Superior temporal gyrus (tissue), 1 donor: ENCODE measurements at regions not wholly inside any gene's neighbourhood (a gene's known extent, or its start where the extent isn't known, plus 50 kb on each side); places are given as distances from the start of the nearest gene placed in this dataset.
"Not testable (repeated sequence)": the region's sequence is repeated elsewhere in the genome, so short reads cannot be mapped to it uniquely, and the experiment has no call there.

Source experiments
- DNase-seq: peaks from one replicate; pipeline ENCODE4 v3.0.0-alpha.2; 2016; ENCODE audit errors: extremely low spot score

DNA sequence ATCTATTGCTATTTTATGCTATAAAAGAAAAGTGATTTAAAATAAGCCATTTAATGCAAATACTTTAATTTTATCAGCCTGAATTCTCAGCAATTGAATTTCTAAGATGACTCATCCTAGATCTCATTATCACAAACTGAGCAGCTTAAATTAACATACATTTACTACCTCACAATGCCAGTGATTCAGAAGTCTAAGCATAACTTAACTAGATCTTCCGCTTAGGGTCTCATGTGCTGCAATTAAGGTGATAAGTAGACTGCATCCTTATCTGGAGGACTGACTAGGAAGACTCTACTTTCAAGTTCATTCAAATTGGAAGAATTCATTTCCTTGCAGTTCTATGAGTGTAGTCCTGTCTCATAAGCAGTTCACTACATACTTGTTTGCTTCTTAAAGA is 286.6 kb downstream of the COL11A1 start:
- DNase-seq, result no peak

DNA sequence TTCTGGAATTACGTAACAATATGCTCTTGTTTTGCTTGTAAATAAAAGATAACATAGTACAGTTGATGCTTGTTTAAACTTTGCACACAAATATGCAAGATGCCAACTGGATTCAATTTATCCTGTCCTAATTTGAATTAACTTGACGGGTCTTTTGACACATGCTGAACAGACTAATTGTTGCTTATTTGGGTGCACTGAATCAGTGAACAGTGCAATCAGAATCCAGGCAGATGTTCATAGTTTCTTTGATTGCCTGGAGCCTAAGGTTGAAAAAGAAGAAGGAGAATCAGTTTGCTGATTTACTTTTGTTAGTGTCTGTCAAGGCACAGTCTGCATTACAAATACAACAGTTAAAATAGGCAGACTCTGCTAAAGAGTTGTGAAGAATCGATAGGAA is 307.9 kb downstream of the COL11A1 start:
- no peak for DNase-seq

DNA sequence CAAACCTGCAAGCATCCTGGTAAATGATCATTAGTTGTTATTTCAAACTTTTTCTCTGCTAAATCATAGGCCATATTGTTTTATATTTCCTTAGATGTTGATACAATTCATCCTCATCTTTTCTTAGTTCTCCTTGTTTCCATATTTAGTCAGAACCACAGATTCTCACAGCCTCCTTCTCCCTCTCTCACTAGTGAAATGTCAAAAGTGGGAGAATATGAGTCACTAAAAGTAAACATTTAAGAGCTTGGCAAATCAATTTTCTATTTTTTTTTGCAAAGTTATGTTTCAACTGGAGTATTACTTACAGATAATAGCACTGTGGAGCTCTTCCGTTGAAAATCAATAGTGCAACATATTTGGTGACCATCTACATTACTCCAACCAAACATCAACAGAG is 308.8 kb downstream of the COL11A1 start:
- DNase-seq, result no peak

DNA sequence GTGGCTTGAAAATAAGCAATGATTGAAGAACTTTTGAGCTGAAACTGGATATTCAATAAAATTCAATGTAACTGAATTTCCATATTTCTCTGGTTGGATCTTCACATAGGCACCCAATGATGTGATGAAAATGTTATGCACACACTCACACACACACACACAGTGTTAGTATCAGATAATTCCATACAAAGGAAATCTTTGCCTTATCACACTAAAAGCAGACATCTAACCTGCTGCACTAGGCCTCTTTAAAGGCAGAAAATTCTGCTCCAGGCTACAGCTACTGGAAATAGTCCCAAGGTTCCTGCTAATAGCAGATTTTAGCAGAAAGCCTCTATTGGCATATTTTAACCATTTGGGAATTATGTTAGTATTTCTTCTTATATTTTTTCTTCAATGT is 309.6 kb downstream of the COL11A1 start:
- no peak for DNase-seq

DNA sequence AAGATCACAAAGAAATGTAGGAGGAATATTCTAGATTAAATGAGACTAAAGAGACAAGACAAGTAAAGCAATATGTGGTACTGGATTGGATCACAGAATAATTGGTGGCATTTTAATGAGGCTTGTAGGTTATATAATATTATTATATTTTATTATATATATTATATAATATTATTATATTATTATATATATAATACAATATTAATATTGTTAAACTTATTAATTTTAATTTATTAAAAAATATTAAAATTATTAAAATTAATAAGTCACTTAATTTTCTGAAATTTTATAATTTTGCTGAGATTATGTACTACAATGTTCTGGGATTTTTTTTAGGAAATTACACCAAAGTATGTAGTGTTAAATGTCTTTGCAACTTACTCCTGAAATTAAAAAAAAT is 311.9 kb downstream of the COL11A1 start:
- no peak for DNase-seq

DNA sequence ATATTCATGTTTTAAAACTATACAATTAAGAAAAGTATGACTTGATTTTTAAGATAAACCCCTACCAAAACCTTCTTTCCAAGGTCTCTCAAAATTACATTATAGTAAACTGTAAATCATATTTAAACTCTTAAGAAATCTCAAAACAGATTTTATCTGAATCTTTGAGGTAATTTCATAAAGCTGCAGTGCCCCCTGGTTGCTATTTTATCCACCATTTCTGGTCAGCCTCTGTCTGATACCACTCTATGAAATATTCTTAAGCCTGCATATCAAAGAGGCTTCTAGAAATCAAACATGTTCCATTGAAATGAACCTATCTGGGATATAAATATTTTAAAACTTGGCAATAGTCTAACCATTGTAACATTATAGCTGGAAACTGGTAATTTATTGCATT is 317.3 kb downstream of the COL11A1 start:
- peak; percentile 40 for DNase-seq

DNA sequence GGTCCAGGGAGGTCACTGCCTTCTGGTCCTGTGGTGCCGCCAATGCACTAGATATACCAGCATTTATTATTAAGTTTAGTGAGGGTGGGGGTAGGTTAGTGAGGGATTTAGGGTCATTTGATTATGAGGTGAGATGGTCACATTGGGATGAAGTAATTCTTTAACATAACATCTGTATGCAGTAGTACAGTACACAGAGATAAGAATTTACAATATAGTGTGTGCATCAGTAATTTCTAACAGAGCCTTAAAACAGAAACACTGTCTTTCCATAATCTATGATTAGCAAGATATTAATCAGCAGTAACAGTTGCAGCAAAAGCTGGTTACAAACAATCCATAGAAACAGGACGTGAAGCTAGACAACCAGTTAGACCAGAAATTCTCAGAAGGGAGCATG is 318.4 kb downstream of the COL11A1 start:
- DNase-seq, result not testable (repeated sequence)

DNA sequence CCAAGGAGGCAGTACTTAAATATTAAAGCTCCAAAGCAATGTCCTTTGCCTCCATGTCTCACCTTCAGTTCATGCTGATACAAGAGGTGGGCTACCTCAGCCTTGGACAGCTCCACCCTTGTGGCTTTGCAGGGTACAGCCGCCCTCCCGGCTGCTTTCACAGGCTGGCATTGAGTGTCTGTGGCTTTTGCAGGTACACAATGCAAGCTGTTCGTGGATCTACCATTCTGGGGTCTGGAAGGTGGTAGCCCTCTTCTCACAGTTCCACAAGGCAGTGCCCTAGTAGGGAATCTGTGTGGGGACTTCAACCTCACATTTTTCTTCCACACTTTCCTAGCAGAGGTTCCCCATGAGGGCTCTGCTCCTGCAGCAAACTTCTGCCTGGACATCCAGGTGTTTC is 324.8 kb downstream of the COL11A1 start:
- no peak for DNase-seq

DNA sequence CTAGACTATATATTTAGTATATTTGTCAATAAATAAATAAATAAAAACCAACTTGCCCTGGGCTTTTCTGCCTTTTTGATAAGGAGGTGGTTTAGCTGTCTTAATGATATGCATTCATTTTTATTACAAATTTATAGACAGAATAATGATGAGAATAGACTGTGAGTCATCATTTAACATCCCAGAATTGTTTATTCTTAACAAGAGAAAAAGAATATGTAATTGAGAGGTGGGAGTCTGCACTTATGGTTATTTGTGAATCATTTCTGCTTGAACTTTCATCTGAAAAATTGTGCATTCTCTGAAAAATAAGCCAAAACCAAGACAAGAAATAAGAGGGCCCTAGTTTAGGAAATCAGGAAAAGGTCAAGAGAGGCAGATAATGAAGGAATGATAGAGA is 326.2 kb downstream of the COL11A1 start:
- no peak for DNase-seq

DNA sequence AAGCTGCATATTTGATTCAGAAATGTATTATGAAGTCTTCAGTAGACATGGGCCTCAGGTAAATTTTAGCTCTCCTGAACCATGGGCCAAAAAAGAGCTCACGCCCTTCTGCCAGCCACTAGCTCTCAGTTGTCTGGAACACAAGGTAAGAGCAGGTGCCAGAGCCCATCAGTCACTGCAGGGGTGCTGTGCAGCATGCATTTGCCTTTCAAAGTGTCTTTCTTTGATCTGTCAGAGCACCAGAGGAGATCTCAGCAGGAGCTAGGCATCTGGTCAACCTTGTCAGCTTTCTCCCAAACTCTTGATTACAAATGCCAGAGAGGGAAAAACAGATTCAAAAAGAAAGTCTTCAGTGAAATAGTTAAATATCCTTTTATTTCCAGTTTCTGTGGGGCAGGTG is 332.3 kb downstream of the COL11A1 start:
- peak; percentile 5 for DNase-seq

DNA sequence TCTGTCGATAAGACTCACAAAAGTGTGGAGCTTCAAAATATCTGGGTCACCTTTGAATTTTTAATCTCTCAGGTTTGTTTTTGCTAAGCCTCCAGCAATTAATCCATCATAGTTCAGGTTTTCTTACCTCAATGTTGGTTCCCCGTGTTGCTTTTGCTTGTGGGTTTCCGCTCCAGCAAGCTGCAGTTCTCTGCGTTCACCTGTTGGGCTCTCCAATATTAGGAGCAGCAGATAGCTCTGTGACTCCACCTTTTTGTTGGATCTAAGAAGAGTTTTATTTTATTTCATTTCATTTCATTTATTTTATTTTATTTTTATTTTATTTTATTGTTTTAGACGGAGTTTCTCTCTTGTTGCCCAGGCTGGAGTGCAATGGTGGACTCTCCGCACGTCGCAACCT is 335.5 kb downstream of the COL11A1 start:
- no peak for DNase-seq

DNA sequence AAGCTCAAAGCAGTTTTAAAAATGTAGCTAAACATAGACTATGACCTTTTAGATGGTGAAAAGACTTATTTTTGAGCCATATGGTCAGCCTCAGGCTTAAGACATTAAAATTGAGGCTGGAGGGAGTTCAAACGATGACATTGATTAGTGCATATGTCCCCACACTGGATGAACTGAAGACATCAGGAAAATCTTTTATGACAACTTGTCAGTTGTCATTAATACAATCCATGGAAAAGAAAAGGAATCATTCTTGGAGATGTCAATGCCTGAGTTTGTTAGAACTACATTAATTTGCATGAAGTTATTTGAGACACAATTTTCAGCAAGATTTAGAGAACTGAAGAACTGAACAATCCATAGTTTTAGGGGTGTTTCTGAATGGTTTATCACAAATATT is 349.9 kb downstream of the COL11A1 start:
- DNase-seq, result no peak

DNA sequence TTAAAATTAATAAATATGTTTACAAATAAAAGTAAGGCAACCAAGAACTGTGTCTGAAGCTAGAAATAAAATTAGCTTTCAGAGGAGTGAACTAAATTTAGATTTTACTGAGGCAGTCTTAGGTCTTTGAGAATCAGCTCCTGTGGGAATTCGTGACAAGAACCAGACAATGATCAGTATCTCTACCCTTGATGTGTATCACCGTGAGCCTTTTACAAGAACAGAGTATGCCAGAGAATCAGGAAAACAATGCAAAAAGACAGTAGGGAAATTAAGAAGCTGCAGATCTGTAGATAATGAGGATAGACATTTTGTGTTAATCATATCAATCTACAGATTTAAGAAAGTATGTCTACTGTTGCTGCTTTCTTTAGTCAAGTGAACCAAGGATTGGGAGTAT is 351.0 kb downstream of the COL11A1 start:
- no peak for DNase-seq

DNA sequence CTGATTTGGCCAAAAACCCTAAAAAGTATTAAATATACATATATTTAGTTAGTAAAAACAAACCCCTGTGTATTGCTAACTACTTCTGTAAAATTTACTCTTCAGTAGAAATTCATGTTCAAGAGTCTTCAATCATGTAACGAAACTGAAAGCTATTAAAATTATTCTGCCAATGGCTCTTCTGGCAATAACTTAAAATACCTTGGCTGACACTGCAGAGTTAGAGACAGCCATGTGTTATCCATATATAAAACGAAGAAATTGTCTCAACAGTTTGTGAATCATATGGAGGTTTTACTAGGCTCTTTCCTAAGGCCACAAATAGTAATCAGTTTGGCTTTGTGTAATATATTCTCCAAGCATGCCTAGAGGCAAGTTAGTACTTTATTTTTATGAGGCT is 357.2 kb downstream of the COL11A1 start:
- DNase-seq, result no peak

DNA sequence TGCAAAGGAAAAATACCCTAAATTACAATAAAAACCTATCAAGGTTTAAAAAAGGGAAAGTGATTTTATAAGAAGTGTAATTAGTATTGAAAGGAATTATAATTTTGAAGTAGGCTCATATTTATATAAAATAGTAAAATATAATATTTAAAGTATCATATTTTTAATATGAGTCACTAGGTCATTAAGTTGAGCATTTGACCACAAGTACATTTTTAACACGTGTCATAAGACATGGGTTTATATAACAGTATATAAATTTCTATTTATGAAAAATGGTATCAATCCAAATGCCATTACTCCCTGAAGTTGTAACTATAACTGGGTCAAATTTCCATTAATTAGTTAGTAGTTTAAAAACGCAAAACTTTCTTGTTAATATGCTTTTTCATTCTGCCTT is 365.9 kb downstream of the COL11A1 start:
- no peak for DNase-seq

DNA sequence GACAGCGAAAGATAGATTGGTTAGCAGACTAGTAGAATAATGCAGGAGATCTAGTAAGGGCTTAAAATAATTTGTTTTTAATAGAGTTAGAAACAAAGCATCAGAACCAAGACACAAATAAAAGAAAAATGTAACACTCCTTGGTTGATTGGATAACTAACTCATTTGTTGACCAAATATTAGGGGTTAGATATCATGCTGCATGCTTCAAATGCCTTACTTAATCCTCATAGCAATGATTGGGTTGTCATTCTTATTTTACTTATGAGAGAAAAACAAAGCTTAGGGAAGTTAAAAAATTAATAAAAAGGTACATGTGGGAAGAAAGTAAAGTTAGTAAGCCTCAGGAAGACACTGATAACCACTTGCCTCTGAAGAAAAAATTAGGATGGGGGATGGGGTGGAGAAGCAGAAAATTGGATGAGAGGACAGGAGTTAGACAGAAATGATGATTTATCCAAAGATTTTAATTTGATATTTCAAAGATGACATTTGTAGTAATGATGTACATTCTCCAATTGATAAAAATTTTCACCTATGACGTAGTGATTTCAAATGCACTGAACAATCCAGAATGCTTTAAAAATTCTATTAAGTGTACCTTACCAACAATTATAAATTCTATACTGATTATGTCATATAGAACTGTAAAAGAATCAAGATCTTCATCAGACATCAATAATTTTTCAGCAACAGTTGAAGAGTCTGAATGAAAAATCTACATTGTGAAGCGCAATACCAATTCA is 374.7 kb downstream of the COL11A1 start:
- no peak for DNase-seq

DNA sequence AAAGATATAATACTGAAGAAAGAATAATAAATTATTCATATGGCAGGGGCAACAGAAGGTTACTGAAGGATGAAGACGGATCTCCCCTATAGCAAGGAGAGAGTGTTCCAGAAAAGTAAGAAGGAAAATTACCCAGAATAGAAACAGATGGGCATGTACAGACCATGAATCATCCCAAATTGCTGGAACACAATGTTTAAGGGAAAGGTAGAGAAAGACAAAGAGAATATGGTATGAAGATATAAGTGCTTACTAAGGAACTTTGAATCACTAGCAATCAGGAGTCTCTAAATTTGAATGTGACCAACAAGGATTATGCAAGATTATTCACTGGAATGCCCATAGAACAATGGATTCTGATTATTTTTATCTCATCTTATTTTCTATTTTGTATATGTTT is 375.4 kb downstream of the COL11A1 start:
- no peak for DNase-seq

DNA sequence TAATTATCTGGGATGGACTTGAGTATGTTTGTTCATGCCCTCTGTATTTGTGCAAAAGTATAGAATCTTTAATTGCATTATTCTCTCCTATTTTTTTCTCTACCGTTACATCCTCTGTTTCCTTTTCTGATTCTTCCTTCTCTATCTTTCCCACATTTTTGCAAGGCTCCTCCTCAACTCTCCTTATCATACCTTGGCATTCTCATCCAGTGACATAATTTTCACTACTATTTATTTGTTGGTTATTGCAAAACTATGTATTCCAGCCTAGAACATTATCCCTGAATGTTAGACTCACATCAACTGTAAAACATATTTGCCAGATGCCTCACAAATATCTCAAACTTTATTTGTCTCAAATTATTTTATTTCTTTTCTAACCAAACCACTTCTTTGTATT is 381.9 kb downstream of the COL11A1 start:
- DNase-seq, result no peak

DNA sequence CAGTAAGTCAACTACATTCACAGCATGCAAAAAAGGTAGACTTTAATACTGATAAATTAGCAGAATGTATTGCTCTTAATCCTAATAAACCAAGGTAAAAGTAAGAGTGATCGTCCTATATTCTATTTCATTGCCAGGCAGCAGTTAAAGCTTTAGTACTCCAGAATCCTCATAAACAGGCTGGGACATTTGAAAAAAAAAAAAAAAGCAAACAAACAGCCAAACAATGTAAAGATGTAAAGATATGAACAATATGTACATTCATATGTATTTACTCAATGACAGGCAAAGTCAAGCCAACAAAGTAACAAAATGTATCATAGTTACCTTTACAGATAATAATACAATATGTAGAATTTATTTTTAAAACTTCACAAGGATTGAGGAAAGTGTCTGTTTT is 383.6 kb downstream of the COL11A1 start:
- DNase-seq, result no peak

DNA sequence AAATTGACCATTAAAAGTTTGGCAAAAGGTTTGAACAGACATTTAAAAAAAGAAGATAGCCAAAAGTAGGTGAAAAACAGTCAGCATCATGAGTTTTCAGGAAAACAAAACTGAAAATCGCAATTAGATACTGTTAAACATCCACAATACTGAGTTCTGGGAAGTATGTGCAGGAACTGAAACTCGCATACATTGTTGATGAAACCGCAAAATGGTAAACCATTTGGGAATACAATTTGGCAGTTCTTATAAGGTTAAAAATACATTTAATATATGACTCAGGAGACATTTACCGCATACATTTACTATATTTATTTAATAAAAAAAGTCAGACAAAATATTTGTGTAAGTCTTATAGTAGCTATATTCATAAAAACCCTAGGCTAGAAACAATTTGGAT is 393.2 kb downstream of the COL11A1 start:
- no peak for DNase-seq

DNA sequence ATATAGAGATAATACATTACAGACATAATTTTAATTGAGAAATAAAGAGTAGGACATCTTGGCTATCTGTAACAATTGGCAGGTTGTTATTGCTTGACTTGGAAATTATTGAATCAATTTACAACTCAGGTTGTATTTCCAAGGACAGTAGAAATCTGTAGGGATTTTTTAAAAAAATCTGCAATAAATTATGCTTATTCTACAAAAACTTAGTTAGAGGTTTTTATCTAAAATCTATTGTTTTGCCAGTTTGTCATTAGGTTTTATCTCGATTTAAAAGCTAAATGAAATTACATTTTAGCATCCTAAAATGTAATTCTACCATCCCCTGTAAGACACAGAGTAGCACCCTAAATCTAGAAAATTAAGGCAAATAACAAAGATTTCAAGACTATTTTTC is 408.8 kb downstream of the COL11A1 start:
- no peak for DNase-seq

DNA sequence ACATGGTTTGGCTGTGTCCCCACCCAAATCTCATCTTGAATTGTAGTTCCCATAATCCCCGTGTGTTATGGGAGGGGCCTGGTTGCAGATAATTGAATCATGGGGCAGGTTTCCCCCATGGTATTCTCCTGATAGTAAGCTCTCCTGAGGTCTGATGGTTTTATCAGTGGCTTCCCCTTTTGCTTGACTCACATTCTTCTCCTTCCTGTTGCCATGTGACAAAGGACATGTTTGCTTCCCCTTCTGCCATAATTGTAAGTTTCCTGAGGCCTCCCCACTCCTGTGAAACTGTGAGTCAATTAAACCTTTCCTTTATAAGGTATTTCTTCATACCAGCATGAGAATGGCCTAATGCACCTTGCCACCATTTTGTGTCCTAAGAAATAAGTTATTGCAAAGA is 415.0 kb downstream of the COL11A1 start:
- no peak for DNase-seq

DNA sequence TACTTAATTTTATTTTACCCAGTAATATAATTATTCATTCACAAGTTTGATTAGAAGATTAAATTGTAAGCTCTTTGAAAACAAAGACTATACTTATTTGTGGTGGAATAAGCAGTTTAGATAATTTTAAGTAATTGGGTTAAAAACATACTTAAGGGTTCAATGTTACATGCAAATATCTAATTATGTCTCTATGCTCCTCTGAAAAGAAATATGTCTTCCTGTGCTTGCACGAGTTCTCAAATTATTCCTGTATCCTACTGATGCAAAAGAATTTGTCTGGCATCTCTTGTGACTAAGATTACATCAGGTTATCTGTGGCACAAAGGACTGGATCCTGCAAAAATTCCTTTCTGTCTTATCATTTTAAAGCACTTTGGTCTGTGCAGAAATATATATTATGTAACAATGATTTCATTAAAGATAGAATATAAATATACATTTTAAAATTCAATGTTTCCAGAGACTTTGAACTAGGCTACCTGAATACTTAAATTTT is 416.7 kb downstream of the COL11A1 start:
- DNase-seq, result no peak

DNA sequence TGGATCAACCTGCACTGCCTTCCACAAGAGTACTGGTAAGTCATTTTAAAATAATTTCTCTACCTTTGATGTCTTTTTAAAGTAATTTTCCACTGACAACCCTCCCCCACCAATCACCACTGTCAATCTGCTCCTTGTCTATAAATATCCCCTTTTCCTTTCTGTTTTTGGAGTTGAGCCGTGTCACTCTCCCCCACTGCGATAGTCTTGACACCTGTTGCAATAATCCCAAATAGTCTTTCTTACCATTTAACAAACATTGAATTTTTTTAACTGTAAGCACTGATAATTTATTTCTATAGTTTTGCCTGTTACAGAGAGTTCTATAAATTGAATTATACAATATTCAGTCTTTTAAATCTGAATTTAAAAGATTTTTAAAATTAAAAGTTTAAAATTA is 420.9 kb downstream of the COL11A1 start:
- DNase-seq, result no peak
